ENCODE measurements at regions not wholly inside any gene's neighbourhood (a gene's known extent, or its start where the extent isn't known, plus 50 kb on each side); places are given as distances from the start of the nearest gene placed in this dataset.

DNA sequence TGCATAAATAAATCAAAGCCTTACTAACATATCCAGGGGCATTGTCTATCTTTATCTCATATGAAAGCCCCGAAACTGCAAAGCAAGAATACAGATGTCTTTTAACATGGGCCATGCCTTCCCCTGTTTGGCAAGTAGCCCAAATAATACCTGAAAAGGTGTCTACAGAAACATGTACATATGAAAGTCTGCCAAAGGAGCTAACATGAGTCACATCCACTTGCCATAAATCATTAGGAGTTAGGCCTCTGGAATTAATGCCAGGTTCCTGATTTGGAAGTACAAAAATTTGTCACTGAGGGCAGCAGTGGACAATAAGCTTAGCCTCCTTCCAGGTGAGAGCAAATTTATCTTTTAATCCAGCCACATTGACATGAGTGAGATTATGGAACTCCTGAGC is 85.5 kb upstream of the PGR start:
- Mint-ChIP-seq H3K27ac (no peak overlapping the region), H3K9me3 (peaks cover 55% of the 10 kb centered on the region), H3K4me3 (no peak overlapping the region), H3K27me3 (no peaks in the 10 kb centered on the region), H3K36me3 (ENCODE audit: low read depth) (no peaks in the 10 kb centered on the region), H3K4me1 (ENCODE audit: low read depth) (no peaks in the 10 kb centered on the region)
- DNase-seq, result no peak

DNA sequence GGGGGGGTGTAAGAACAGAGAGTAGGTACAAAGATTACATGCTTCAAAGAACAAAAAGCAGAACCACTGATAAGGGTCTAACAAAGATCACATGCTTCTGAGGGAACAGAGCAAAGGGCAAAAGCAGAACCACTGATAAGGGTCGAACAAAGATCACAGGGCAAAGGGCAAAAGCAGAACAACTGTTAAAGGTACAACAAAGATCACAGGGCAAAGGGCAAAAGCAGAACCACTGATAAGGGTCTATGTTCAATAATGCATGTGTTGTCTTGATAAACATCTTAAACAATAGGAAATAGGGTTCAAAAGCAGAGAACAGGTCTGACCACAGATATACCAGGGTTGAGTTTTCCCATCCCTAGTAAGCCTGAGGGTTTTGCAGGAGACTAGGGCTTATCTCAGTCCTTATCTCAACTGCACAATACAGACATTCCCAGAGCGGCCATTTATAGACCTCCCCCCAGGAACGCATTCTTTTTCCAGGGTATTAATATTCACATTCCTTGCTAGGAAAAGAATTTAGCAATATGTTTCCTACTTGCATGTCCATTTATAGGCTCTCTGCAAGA is 81.9 kb upstream of the PGR start:
- Mint-ChIP-seq H3K4me3 (no peak overlapping the region), H3K4me1 (ENCODE audit: low read depth) (no peaks in the 10 kb centered on the region), H3K27ac (no peak overlapping the region), H3K27me3 (no peaks in the 10 kb centered on the region), H3K36me3 (ENCODE audit: low read depth) (no peaks in the 10 kb centered on the region), H3K9me3 (peaks cover 43% of the 10 kb centered on the region)
- DNase-seq, result no peak

DNA sequence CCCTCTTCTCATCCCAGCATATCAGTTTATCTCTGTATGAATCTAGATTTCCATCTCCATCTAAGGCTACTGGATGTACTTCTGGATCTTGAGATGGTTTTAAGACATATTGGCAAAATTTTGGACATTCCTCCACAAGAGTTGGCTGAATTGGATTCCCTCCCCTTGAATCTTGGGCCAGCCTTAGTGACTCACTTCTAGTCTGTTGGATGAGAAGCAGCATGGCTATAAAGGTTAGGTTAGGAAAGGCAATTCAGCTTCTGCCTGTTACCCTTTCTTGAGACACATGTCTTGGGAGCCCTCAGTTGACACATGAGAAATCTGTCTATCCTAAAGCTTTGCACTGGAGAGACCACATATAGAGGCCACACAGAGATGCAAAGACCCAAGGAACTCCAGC is 73.0 kb upstream of the PGR start:
- no peak overlapping the region for H3K4me3 Mint-ChIP-seq
- DNase-seq, result no peak
- H3K27me3 Mint-ChIP-seq, result no peaks in the 10 kb centered on the region
- H3K36me3 Mint-ChIP-seq (ENCODE audit: low read depth), result no peaks in the 10 kb centered on the region
- H3K4me1 Mint-ChIP-seq (ENCODE audit: low read depth), result no peaks in the 10 kb centered on the region
- no peak overlapping the region for H3K27ac Mint-ChIP-seq
- H3K9me3 Mint-ChIP-seq, result peaks cover 7% of the 10 kb centered on the region

DNA sequence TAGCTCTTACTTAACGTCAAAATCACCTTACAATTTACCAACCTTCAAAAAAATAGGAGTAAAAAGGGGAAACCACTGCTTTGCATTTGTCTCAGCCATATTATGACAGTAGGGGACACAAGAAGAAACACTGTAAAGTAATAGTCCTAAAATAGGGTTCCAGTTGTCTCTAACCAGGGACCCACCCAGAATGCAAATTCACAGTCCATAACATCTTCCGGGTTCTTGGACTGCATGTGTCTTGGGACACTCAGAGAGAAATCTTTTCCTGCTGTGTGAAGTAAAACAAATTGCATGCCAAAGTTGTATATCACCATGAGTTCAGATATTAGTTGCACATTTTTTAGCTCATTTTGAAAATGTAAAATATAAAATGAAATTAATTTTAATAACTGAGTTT is 69.8 kb upstream of the PGR start:
- Mint-ChIP-seq H3K27me3 (no peaks in the 10 kb centered on the region), H3K4me1 (ENCODE audit: low read depth) (no peaks in the 10 kb centered on the region), H3K27ac (no peak overlapping the region), H3K4me3 (no peak overlapping the region), H3K36me3 (ENCODE audit: low read depth) (no peaks in the 10 kb centered on the region), H3K9me3 (peaks cover 6% of the 10 kb centered on the region)
- DNase-seq, result no peak

DNA sequence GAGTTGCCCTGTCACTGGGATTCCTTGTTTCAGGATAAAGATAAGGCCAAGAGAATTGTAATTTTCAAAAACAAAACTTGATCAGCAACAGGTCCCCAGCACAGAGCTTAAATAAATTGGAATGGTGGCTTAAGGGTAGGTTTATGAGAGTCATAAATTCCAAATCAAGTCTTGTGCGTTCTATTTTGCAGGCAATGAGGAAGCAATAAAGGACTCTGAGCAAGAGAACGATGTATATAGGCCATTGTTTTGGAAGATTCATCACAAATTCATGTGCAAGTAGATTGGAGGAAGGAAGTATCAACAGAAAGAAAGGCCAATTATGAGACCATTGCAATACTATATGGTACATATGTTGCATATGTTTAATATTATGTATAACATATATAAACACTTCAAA is 65.7 kb upstream of the PGR start:
- Mint-ChIP-seq H3K4me1 (ENCODE audit: low read depth) (no peaks in the 10 kb centered on the region), H3K36me3 (ENCODE audit: low read depth) (no peaks in the 10 kb centered on the region), H3K27ac (no peak overlapping the region), H3K4me3 (no peak overlapping the region), H3K9me3 (peaks cover 7% of the 10 kb centered on the region), H3K27me3 (no peaks in the 10 kb centered on the region)
- DNase-seq, result no peak

DNA sequence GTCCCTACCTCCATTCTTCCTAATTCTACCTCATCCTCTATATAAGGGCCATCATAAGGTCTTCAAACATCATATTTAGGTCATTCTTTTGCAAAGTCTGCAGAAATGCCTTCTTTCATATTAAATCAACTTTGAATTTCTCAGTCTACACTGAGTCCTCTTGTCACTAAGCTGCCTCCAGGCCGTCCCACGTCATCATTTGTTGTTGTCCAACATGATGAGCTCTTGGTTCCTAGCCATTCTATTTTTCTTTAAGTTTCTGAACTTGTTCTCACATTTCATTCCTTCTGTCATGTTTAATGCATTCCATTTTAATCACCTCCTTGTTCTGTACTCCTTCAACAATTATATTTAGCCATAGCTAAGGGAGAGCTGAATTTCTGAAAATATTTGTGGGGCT is 59.2 kb upstream of the PGR start:
- H3K4me3 Mint-ChIP-seq, result no peak overlapping the region
- no peak overlapping the region for H3K27ac Mint-ChIP-seq
- DNase-seq, result no peak
- H3K4me1 Mint-ChIP-seq (ENCODE audit: low read depth), result no peaks in the 10 kb centered on the region
- H3K27me3 Mint-ChIP-seq, result no peaks in the 10 kb centered on the region
- no peaks in the 10 kb centered on the region for H3K36me3 Mint-ChIP-seq (ENCODE audit: low read depth)
- peaks cover 7% of the 10 kb centered on the region for H3K9me3 Mint-ChIP-seq

DNA sequence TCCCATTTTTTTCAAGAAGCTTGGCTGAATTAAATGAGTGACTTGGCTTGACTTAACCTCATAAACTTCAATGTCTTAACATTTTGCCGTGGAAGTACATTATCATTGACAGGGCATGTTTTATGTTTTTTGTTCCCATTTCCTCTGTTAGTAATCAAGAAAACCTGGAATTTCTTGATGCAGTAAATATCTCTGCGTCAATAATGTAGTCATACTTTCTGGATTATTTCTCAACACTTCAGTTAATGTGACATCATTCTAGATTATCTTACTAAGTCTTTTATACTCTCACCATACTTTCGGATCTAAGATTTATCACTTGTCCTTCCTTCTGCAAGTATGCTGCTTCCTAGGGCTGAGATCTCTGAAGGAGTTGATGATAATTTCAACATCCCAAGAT is 58.6 kb upstream of the PGR start:
- H3K27me3 Mint-ChIP-seq, result no peaks in the 10 kb centered on the region
- H3K27ac Mint-ChIP-seq, result no peak overlapping the region
- peaks cover 7% of the 10 kb centered on the region for H3K9me3 Mint-ChIP-seq
- H3K4me3 Mint-ChIP-seq, result no peak overlapping the region
- no peaks in the 10 kb centered on the region for H3K4me1 Mint-ChIP-seq (ENCODE audit: low read depth)
- no peaks in the 10 kb centered on the region for H3K36me3 Mint-ChIP-seq (ENCODE audit: low read depth)
- DNase-seq, result no peak

DNA sequence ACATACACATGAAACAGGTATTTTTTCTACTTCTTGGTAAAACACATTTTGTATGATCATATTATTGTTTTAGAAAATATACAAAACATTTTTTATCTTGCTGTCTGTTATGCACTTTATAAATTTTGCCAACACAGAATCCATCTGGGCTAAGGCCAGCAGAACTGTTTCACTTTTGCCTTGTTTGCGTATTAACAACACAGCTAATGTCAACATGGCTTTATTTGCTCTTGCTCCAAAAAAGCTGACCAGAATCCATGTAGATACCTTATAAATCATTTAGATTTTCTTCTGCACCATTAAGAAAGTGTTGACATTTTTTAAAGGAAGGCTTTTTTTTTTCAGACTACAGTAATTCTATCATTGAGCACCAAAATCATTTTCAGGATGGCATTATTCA is 58.1 kb upstream of the PGR start:
- H3K27me3 Mint-ChIP-seq, result no peaks in the 10 kb centered on the region
- H3K4me1 Mint-ChIP-seq (ENCODE audit: low read depth), result no peaks in the 10 kb centered on the region
- peaks cover 7% of the 10 kb centered on the region for H3K9me3 Mint-ChIP-seq
- H3K36me3 Mint-ChIP-seq (ENCODE audit: low read depth), result no peaks in the 10 kb centered on the region
- DNase-seq, result no peak
- H3K4me3 Mint-ChIP-seq, result no peak overlapping the region
- no peak overlapping the region for H3K27ac Mint-ChIP-seq

DNA sequence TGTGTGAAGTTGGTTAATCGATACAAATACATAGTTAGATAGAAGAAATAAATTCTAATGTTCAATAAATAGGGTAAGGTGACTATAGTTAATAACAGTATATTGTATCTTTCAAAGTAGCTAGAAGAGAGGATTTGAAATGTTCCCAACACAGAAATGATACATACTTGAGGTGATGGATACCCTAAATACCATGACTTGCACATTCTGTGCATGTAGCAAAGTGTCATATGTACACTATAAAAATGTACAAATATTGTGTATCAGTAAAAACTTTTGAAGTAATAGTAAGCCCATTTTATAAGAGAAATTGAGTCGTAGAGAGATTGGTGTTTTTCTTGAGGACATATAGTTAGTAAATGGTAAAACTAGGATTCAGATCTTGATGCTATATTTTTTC is 56.4 kb upstream of the PGR start:
- Mint-ChIP-seq H3K27ac (no peak overlapping the region), H3K4me3 (no peak overlapping the region), H3K36me3 (ENCODE audit: low read depth) (no peaks in the 10 kb centered on the region), H3K4me1 (ENCODE audit: low read depth) (no peaks in the 10 kb centered on the region), H3K27me3 (no peaks in the 10 kb centered on the region), H3K9me3 (no peaks in the 10 kb centered on the region)
- no peak for DNase-seq

DNA sequence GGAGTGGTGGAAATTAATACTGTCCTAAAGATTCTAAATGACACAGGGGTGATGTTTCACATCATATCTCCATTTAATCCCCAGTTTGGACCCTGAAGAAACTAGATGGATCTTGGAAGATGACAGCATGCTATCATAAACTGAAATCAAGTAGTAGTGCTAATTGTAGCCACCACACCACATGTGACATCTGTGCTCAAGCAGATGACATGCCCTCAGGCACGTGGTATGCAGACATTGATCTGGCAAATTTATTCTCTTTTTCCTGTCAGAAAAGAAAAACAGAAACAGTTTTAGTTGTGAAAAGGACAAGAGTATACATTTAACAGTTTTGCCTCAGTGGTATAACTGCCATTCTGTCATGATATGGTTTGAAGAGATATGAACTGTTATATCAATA is 52.9 kb upstream of the PGR start:
- Mint-ChIP-seq H3K4me1 (ENCODE audit: low read depth) (no peaks in the 10 kb centered on the region), H3K4me3 (no peak overlapping the region), H3K9me3 (peaks cover 2% of the 10 kb centered on the region), H3K27me3 (no peaks in the 10 kb centered on the region), H3K36me3 (ENCODE audit: low read depth) (no peaks in the 10 kb centered on the region), H3K27ac (no peak overlapping the region)
- no peak for DNase-seq

DNA sequence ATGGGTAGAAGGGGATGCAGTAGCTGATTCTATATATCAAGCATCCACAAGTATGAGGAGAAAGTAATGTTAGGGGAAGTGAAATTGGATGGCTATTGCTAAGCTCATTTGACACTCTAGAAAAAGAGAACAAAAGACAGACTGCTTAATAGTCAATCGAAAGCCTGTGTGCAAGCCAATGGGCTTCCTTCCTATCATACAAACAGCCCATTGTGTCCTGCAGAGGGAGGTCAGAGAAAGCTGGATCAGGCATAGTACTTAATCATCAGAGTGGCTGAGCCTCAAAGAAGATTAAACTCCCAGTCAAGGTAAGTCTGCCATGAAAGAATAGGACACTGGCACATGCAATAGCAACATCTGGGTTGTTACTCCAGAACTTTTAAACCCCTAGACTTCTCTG is 50.9 kb upstream of the PGR start:
- H3K27me3 Mint-ChIP-seq, result no peaks in the 10 kb centered on the region
- no peaks in the 10 kb centered on the region for H3K4me1 Mint-ChIP-seq (ENCODE audit: low read depth)
- H3K9me3 Mint-ChIP-seq, result peaks cover 7% of the 10 kb centered on the region
- no peak overlapping the region for H3K27ac Mint-ChIP-seq
- no peak overlapping the region for H3K4me3 Mint-ChIP-seq
- H3K36me3 Mint-ChIP-seq (ENCODE audit: low read depth), result no peaks in the 10 kb centered on the region
- DNase-seq, result no peak
